Subcutaneous abdominal adipose tissue (tissue), 5 donors: ENCODE measurements at regions not wholly inside any gene's neighbourhood (a gene's known extent, or its start where the extent isn't known, plus 50 kb on each side); places are given as distances from the start of the nearest gene placed in this dataset.

Experiments used
- H3K27ac ChIP-seq: one replicate; pipeline ENCODE4 v1.7.0; 2013; ENCODE audit warnings: low read depth, mild to moderate bottlenecking, inconsistent platforms, low read length, moderate library complexity
- H3K27me3 ChIP-seq, 5 donors: one replicate each; pipeline ENCODE4 v1.7.0; 2013; ENCODE audit warnings: low read length in 5 of 5, inconsistent platforms in 1 of 5; ENCODE audit not compliant: control insufficient read depth in 5 of 5, insufficient read depth in 4 of 5
- H3K36me3 ChIP-seq, 5 donors: one replicate each; pipeline ENCODE4 v1.7.0; 2013; ENCODE audit warnings: low read length in 5 of 5; ENCODE audit not compliant: control insufficient read depth in 5 of 5, insufficient read depth in 5 of 5
- H3K4me1 ChIP-seq, 5 donors: one replicate each; pipeline ENCODE4 v1.7.0; 2013; ENCODE audit warnings: low read length in 5 of 5, mild to moderate bottlenecking in 3 of 5, moderate library complexity in 1 of 5; ENCODE audit not compliant: control insufficient read depth in 5 of 5, insufficient read depth in 5 of 5
- H3K4me3 ChIP-seq, 5 donors: one replicate each; pipeline ENCODE4 v1.7.0; 2013; ENCODE audit warnings: low read length in 5 of 5, low read depth in 1 of 5
- H3K9ac ChIP-seq, 5 donors: one replicate each; pipeline ENCODE4 v1.7.0; 2013; ENCODE audit warnings: low read length in 5 of 5, mild to moderate bottlenecking in 4 of 5, moderate library complexity in 3 of 5
- H3K9me3 ChIP-seq, 5 donors: one replicate each; pipeline ENCODE4 v1.7.0; 2013; ENCODE audit warnings: low read length in 5 of 5; ENCODE audit not compliant: control insufficient read depth in 5 of 5
- donor health status: healthy.
- donor health status: healthy.
- donor health status: healthy.
- donor health status: healthy.
- donor health status: healthy.

DNA sequence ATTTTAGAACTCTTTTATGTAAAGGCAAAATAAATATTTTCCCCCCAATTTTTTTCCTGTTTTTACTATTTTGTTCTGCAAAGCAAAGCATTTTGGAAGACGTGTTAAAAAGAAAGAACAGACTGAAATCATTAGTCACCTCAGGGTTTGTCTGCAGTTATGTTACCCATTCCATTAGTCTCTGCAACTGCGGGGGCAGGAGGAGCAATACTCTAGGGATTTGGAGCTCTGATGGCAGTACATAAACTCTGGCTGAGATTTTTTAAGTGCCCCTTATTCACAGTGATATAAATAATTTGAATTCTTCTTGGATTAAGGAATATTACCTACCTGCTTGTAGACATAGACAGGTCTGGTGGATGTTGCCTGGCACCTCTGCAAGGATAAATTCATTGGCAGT is 88.0 kb upstream of the CELF4 start:
- no peak overlapping the region for H3K4me3 ChIP-seq
- no peaks in the 10 kb centered on the region for H3K4me1 ChIP-seq
- no peaks in the 10 kb centered on the region for H3K36me3 ChIP-seq
- peaks cover 0 to 4% (median 0%) of the 10 kb centered on the region in 5 donors for H3K9me3 ChIP-seq
- no peaks in the 10 kb centered on the region for H3K27me3 ChIP-seq
- no peak overlapping the region for H3K9ac ChIP-seq
- H3K27ac ChIP-seq = no peak overlapping the region

DNA sequence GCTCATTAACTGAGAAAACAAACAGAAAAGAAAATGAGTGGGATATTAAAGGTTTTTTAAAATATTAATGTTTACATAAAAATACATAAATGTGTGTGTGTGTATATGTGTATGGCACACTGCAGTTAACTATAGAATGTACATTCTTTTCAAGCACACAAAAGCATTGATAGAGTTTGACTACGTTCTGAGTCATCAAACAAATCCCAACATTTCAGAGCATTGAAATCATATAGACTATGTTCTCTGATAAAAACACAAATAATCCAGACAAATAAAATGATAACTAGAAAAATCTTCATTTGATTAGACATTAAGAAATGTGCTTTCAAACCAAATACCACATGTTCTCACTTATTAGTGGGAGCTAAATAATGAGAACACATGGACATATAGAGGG is 84.3 kb upstream of the CELF4 start:
- H3K4me3 ChIP-seq = no peak overlapping the region
- H3K9ac ChIP-seq = no peak overlapping the region
- H3K4me1 ChIP-seq = no peaks in the 10 kb centered on the region
- peaks cover 0 to 10% (median 3%) of the 10 kb centered on the region in 5 donors for H3K9me3 ChIP-seq
- no peaks in the 10 kb centered on the region for H3K36me3 ChIP-seq
- H3K27ac ChIP-seq = no peak overlapping the region
- no peaks in the 10 kb centered on the region for H3K27me3 ChIP-seq

DNA sequence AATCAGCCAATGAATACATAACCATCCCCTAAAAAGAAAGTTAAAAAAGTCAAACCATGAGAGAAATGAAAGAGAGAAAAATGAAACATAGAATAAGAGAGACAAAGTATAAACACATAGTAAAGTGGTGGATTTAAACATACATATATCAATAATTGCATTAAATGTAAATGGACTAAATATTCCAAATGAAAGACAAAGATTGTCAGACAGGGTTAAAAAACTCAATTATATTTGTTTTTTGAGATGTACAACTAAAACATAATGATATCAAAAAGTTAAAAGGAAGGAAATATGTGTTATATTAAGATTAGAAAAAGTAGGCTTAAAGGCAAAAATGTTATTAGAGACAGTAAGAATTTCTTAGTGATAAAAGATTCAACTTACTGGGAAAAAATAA is 83.8 kb upstream of the CELF4 start:
- no peak overlapping the region for H3K9ac ChIP-seq
- H3K27ac ChIP-seq = no peak overlapping the region
- H3K4me1 ChIP-seq = no peaks in the 10 kb centered on the region
- H3K4me3 ChIP-seq = no peak overlapping the region
- H3K27me3 ChIP-seq = no peaks in the 10 kb centered on the region
- no peaks in the 10 kb centered on the region for H3K36me3 ChIP-seq
- peaks cover 0 to 15% (median 6%) of the 10 kb centered on the region in 5 donors for H3K9me3 ChIP-seq

DNA sequence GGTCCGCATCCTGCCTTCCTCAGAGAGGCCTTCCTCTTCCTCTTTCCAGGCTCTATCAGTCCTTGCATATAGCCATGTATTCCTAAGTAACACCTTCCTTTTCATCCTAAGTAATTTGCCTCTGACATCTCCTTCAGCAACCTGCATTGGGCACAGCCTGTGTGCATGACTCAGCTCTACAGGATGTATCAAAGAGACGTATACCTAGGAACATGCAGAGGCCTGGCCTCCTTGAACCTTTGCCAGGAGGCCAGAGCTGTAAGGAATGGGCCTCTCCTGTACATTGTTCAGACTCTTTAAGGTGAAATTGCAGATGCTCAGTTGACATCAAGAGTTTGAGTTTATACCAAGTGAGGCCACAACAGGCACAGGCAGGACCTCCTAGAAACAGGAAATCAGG is 76.0 kb upstream of the CELF4 start:
- H3K4me3 ChIP-seq = no peak overlapping the region
- no peaks in the 10 kb centered on the region for H3K27me3 ChIP-seq
- no peaks in the 10 kb centered on the region for H3K4me1 ChIP-seq
- no peak overlapping the region for H3K27ac ChIP-seq
- H3K9me3 ChIP-seq = peaks cover 0 to 18% (median 14%) of the 10 kb centered on the region in 5 donors
- H3K9ac ChIP-seq = no peak overlapping the region
- H3K36me3 ChIP-seq = no peaks in the 10 kb centered on the region

DNA sequence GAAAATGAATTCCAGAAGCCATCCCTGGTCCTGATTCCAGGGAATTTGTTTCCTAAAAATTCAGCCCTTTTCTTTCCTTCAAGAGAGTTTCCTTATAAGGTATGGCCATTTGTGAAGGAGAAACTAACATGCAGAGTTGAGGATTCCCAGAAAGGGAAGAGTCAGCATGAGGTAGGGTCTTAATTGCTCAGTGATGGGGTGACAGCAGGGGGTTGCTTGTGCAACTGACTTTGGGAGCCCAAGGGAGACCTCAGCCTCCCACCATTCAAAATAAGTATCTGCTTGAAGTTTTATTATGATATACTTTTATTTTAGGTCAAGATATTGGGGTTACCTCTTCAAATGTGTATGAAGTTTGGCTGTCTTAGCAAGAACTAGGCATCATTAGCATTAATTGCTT is 74.9 kb upstream of the CELF4 start:
- H3K36me3 ChIP-seq = no peaks in the 10 kb centered on the region
- H3K27ac ChIP-seq = no peak overlapping the region
- H3K27me3 ChIP-seq = no peaks in the 10 kb centered on the region
- peaks cover 0 to 18% (median 14%) of the 10 kb centered on the region in 5 donors for H3K9me3 ChIP-seq
- H3K4me1 ChIP-seq = no peaks in the 10 kb centered on the region
- no peak overlapping the region for H3K9ac ChIP-seq
- H3K4me3 ChIP-seq = no peak overlapping the region

DNA sequence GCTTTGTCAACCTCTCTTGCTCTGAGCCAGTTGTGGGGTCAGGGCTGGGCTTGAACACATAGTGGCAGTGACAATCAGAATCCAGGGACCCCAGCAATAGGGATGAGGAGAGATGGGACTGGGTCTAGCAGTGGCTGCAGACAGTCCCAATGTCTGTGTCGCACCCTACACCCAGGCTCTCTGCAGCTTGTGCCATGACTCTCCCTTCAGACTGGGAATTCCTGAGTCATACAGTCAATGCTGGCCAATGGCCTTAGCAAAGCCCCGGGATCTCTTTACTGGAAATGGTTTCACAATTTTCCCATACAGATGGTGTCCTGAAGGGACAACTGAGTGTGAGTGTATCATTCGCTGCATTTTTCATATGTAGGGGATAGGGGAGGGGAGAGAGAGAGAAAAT is 74.2 kb upstream of the CELF4 start:
- H3K9me3 ChIP-seq = peaks cover 0 to 13% (median 12%) of the 10 kb centered on the region in 5 donors
- no peaks in the 10 kb centered on the region for H3K36me3 ChIP-seq
- no peak overlapping the region for H3K4me3 ChIP-seq
- H3K9ac ChIP-seq = no peak overlapping the region
- no peaks in the 10 kb centered on the region for H3K27me3 ChIP-seq
- no peak overlapping the region for H3K27ac ChIP-seq
- H3K4me1 ChIP-seq = no peaks in the 10 kb centered on the region

DNA sequence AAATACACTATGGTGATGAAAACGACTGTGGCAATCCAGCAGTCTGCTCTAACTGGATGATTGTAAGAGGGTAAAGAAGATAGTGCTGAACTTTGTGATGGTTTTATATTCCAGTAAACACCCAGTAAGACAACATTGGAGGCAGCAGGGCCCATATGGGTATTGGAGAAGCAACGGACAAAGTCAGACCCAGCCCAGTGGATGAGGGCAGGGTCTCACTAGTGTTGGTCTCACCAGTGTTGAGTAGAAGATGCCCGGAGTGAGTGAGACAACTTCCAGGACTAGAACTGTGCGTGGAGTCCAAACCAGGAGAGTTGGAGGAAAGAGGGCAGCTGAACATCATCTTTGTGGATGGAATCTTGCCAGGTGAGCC is 71.9 kb upstream of the CELF4 start:
- no peak overlapping the region for H3K9ac ChIP-seq

DNA sequence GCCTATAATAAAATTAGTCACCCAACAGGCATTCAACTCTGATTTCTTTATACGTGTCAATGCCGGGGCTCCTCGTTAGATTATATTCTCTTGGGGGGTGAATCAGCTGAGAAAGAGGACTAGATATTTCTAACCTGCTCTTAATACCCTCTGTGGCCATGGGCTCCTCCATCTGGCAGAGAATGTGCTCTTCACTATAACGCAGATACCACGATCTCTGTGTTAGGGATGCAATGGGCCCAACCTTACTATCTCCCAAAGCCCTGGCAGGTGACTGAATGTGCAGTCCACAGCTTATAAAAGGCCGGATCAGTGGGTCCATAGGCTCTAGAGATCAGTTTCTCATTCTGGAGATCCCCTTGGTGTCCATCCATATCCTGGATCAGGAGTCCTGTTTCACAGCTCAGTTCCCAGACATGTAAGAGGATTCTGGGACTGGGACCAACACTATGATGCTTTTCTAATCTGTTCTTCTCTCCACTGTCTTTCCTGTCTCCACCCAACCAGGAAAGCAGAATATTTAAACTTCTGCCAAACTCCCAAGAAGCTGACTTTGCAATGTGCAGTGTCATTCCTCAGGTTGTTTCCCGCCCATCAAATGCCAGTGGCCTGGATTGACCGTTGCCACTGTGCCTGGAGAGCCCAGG is 71.4 kb upstream of the CELF4 start:
- Histone ChIP-seq H3K9me3 (peaks cover 0 to 5% (median 0%) of the 10 kb centered on the region in 5 donors), H3K4me1 (no peaks in the 10 kb centered on the region), H3K27me3 (no peaks in the 10 kb centered on the region), H3K27ac (no peak overlapping the region), H3K4me3 (no peak overlapping the region), H3K9ac (no peak overlapping the region), H3K36me3 (no peaks in the 10 kb centered on the region)

More for the DNA sequence above, 71.9 kb upstream of the CELF4 start:
- Histone ChIP-seq H3K4me1 (no peaks in the 10 kb centered on the region), H3K4me3 (no peak overlapping the region), H3K9me3 (peaks cover 0 to 5% (median 0%) of the 10 kb centered on the region in 5 donors), H3K27ac (no peak overlapping the region), H3K36me3 (no peaks in the 10 kb centered on the region), H3K27me3 (no peaks in the 10 kb centered on the region)

DNA sequence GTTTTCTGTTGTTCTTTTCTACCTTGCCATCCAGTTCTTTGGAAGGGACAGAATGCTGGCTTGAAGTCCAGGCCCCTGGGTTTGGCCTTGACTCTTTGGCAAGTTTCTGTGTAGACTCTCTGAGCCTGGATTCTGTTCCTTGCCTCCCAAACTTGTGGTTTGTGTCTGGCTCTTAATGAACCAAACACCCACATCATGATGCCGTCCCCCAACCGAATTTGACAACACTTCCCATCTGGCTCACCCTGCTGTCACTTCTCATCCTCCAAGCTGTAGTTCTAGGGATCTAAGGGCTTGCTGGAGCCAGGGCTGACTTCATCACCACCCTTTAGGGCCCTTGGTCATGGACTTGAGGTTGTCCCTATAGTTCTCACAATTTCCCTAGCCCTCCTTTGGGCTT is 68.9 kb upstream of the CELF4 start:
- Histone ChIP-seq H3K9ac (no peak overlapping the region), H3K4me3 (no peak overlapping the region), H3K9me3 (no peaks in the 10 kb centered on the region), H3K4me1 (no peaks in the 10 kb centered on the region), H3K27me3 (no peaks in the 10 kb centered on the region), H3K27ac (no peak overlapping the region), H3K36me3 (no peaks in the 10 kb centered on the region)

DNA sequence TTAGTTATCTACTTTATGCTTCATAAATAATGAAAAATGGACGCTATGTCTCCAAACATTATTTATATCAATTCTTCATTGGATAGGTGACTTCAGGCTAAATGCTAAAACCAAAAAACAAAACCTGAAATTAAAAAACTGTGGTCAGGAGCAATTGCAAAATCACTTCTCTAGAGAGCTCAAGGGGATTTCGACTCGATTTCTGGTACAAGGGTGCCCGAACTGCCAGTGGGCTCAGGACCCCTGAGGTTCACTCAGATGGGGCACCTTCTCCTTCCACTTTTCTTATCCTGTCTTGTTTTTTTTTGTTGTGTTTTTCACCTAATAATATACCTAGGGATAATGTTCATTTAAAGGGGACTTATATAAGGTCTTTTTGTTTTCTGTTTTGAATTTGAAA is 65.8 kb upstream of the CELF4 start:
- Histone ChIP-seq H3K36me3 (no peaks in the 10 kb centered on the region), H3K4me1 (no peaks in the 10 kb centered on the region), H3K4me3 (no peak overlapping the region), H3K9me3 (no peaks in the 10 kb centered on the region), H3K9ac (no peak overlapping the region), H3K27me3 (peaks cover 0 to 6% (median 0%) of the 10 kb centered on the region in 5 donors), H3K27ac (no peak overlapping the region)
